Naive thymus-derived CD4-positive, alpha-beta T cell (primary cell): ENCODE measurements at regions not wholly inside any gene's neighbourhood (a gene's known extent, or its start where the extent isn't known, plus 50 kb on each side); places are given as distances from the start of the nearest gene placed in this dataset.
A peak's percentile ranks its signal among the peaks of the same experiment; 100 is the strongest.

Experiments used
- ATAC-seq: fragments of 150-1000 bp; cut with Tn5 transposase; 2 replicates; pipeline ENCODE4 v1.10.0; 2021; ENCODE audit warnings: mild to moderate bottlenecking, moderate library complexity
- CTCF ChIA-PET: fragments of 350-600 bp; sonication (Branson Sonifier 250); formaldehyde crosslinking; loops from one replicate; lab custom pipeline; 2021; ENCODE audit warnings: antibody characterized with exemption; lab: Charles Lee
- POLR2A ChIA-PET: fragments of 350-600 bp; sonication (Branson Sonifier 250); formaldehyde crosslinking; loops from one replicate; lab custom pipeline; 2021; ENCODE audit warnings: antibody characterized with exemption, inconsistent platforms; lab: Charles Lee
- DNase-seq, 9 donors: peaks; one replicate each; pipeline versions ENCODE4 v3.0.0 to v3.0.0-alpha.2; 2020 to 2022; ENCODE audit warnings: mixed read lengths in 1 of 9
- H3K27ac ChIP-seq: one replicate; pipeline ENCODE4 v1.7.0; 2013; ENCODE audit warnings: mild to moderate bottlenecking, low read depth, low read length, moderate library complexity
- H3K27me3 ChIP-seq, 2 donors: one replicate each; pipeline ENCODE4 v1.7.0; 2013; ENCODE audit warnings: low read length in 2 of 2, mild to moderate bottlenecking in 2 of 2, moderate library complexity in 2 of 2; ENCODE audit not compliant: control insufficient read depth in 2 of 2, insufficient read depth in 2 of 2
- H3K36me3 ChIP-seq, 3 experiments: 1 replicate in 2 of 3; 2 replicates in 1 of 3; pipeline ENCODE4 v1.7.0; 2013; ENCODE audit warnings: low read length in 3 of 3, mild to moderate bottlenecking in 3 of 3, moderate library complexity in 1 of 3; ENCODE audit not compliant: insufficient read depth in 3 of 3, control insufficient read depth in 2 of 3
- H3K4me1 ChIP-seq, 2 donors: one replicate each; pipeline ENCODE4 v1.7.0; 2013; ENCODE audit warnings: low read length in 2 of 2, mild to moderate bottlenecking in 2 of 2, moderate library complexity in 1 of 2; ENCODE audit not compliant: control insufficient read depth in 2 of 2, insufficient read depth in 2 of 2
- H3K4me3 ChIP-seq: 2 replicates; pipeline ENCODE4 v1.7.0; 2013; ENCODE audit warnings: mild to moderate bottlenecking, low read length
- H3K9me3 ChIP-seq, 3 experiments: 1 replicate in 2 of 3; 2 replicates in 1 of 3; pipeline ENCODE4 v1.7.0; 2013; ENCODE audit warnings: low read length in 3 of 3; ENCODE audit not compliant: control insufficient read depth in 2 of 3
- H3K27ac Mint-ChIP-seq, 9 donors: one replicate each; pipeline ENCODE4 v1.8.0; 2020 to 2022; ENCODE audit warnings: mixed read lengths in 9 of 9, mild to moderate bottlenecking in 8 of 9, moderate library complexity in 5 of 9, inconsistent platforms in 2 of 9
- H3K27me3 Mint-ChIP-seq, 5 donors: one replicate each; pipeline ENCODE4 v1.8.0; 2021 to 2022; ENCODE audit warnings: mixed read lengths in 5 of 5, mild to moderate bottlenecking in 1 of 5
- H3K36me3 Mint-ChIP-seq, 5 donors: one replicate each; pipeline ENCODE4 v1.8.0; 2020 to 2022; ENCODE audit warnings: mixed read lengths in 5 of 5, mild to moderate bottlenecking in 3 of 5, inconsistent platforms in 1 of 5
- H3K4me1 Mint-ChIP-seq, 7 donors: one replicate each; pipeline ENCODE4 v1.8.0; 2020 to 2022; ENCODE audit warnings: mixed read lengths in 7 of 7, mild to moderate bottlenecking in 3 of 7, inconsistent platforms in 1 of 7
- H3K4me3 Mint-ChIP-seq, 10 donors: one replicate each; pipeline ENCODE4 v1.8.0; 2020 to 2022; ENCODE audit warnings: mild to moderate bottlenecking in 10 of 10, mixed read lengths in 10 of 10, moderate library complexity in 6 of 10, inconsistent platforms in 2 of 10
- H3K9me3 Mint-ChIP-seq, 11 donors: one replicate each; pipeline ENCODE4 v1.8.0; 2020 to 2022; ENCODE audit warnings: mixed read lengths in 11 of 11, mild to moderate bottlenecking in 4 of 11, inconsistent platforms in 1 of 11, moderate library complexity in 1 of 11
- intact Hi-C, 2 donors: fragments of 100-400 bp; cut with micrococcal nuclease; formaldehyde crosslinking; loops; one replicate each; pipeline ENCODE4 v1.15.1; 2023

DNA sequence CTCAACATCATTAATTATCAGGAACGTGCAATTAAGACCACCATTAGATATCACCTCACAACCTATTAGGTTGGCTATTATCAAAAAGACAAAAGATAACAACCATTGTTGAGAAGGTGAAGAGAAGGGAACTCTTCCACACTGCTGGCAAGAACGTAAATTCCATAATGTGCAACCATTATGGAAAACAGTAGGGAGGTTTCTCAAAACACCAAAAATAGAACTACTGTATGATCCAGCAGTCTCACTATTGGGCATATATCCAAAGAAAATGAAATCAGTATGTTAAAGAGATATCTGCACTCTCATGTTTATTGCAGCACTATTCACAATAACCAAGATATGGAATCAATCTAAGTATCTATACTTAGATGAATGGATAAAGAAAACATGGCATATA lies 51.6 kb upstream of the OR4E1 start:
- H3K4me1 Mint-ChIP-seq: peaks cover 0 to 13% (median 8%) of the 10 kb centered on the region in 7 donors

DNA sequence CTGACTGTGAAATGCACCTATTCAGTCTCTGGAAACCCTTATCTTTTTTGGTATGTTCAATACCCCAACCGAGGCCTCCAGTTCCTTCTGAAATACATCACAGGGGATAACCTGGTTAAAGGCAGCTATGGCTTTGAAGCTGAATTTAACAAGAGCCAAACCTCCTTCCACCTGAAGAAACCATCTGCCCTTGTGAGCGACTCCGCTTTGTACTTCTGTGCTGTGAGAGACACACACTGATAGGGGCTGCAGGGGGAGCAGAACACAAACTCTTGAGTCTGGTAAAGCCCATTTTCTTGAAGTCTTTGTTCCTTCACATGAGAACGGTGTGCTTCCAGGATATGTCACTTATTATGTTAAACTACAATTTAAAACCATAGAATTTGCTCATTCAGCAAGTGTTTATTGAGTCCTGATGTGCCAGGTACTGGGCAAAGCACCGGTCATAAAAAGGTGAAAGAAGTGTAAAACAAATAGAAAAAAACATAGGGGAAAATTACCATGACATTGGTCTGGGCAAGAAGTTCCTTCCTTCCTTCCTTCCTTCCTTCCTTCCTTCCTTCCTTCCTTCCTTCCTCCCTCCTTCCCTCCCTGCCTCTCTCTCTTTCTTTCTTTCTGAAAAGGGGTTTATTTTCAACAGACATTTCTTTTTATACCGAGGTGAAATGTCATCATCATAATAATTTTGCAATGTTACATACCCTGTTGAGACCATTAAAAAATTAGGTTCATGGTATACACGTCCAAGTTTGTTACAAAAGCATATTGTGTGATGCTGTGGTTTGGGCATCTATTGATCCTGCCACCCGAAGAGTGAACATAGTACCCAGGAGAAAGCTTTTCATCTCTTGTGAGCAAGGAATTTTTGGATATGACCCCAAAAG lies 50.7 kb upstream of the OR4E1 start:
- Mint-ChIP-seq H3K4me1 (peaks cover 0 to 5% (median 0%) of the 10 kb centered on the region in 7 donors), H3K27me3 (peaks cover 26 to 32% (median 30%) of the 10 kb centered on the region in 5 donors), H3K9me3 (no peaks in the 10 kb centered on the region), H3K27ac (peak overlapping the region in 6 of 9 donors; percentile 58 to 80 (median 68)), H3K4me3 (peak overlapping the region; percentile 33 to 94 (median 76)), H3K36me3 (peaks cover 0 to 4% (median 0%) of the 10 kb centered on the region in 5 donors)
- Histone ChIP-seq H3K4me3 (no peak overlapping the region), H3K27ac (peak overlapping the region; percentile 33), H3K36me3 (no peaks in the 10 kb centered on the region), H3K9me3 (no peaks in the 10 kb centered on the region), H3K4me1 (no peaks in the 10 kb centered on the region), H3K27me3 (no peaks in the 10 kb centered on the region)
- POLR2A ChIA-PET: interaction anchor here (0.6 to 1.5 kb wide), 11 partner anchors 10 to 846 kb away, joined by 3 to 7 read pairs (median 4); no protein-coding TSS in a partner anchor
- intact Hi-C loops: loop anchor here in 1 of 2 donors (5.0 kb wide), 1 partner anchor 798 kb away; no protein-coding TSS in a partner anchor
- ATAC-seq (peak; percentile 42), DNase-seq (no peak)
- CTCF ChIA-PET: interaction anchor here (0.7 to 2.5 kb wide), 13 partner anchors 7 to 1092 kb away, joined by 3 to 12 read pairs (median 3); no protein-coding TSS in a partner anchor

More for the DNA sequence above, 51.6 kb upstream of the OR4E1 start:
- H3K4me3 Mint-ChIP-seq: no peak overlapping the region
- no peaks in the 10 kb centered on the region for H3K9me3 ChIP-seq
- ChIA-PET POLR2A (no interaction called here), CTCF (interaction anchor here (2.1 kb wide), 1 partner anchor 9 kb away, joined by 7 read pairs; no protein-coding TSS in a partner anchor)
- no peak for DNase-seq
- H3K36me3 ChIP-seq: no peaks in the 10 kb centered on the region
- H3K27ac Mint-ChIP-seq: peak overlapping the region in 1 of 9 donors; percentile 43
- no peaks in the 10 kb centered on the region for H3K9me3 Mint-ChIP-seq
- peaks cover 0 to 4% (median 0%) of the 10 kb centered on the region in 5 donors for H3K36me3 Mint-ChIP-seq
- H3K27ac ChIP-seq: no peak overlapping the region
- H3K4me3 ChIP-seq: no peak overlapping the region
- intact Hi-C loops: no loop called here
- no peak for ATAC-seq
- no peaks in the 10 kb centered on the region for H3K27me3 ChIP-seq
- H3K27me3 Mint-ChIP-seq: peaks cover 25 to 36% (median 27%) of the 10 kb centered on the region in 5 donors
- no peaks in the 10 kb centered on the region for H3K4me1 ChIP-seq

DNA sequence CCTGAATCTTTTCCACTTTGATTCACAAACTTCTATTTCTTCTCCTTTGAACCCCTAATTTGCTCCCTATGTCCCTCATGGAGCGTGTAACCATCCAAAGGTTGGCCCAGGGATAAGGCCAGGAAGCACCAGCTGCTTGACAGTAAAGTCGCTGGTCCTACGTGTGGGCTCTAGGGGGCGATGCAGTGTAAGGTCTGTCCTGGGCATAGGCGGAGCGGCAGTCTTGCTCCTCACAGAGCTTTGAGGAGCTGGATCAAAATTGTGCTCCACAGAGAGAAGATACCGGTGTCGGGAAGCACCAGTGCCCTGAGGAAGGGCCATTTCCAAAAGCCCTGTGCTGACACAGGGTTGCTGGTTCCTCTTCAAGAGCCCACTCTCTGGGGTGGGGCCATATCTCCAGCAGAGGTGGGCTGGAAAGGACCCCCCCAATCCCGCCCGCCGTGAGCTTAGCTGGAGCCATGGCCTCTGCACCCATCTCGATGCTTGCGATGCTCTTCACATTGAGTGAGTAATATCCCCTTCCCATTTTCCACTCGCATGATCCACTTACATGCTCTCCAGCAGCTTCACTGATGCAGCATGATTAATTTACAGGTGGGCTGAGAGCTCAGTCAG lies 49.9 kb upstream of the OR4E1 start:
- peaks cover 34 to 38% (median 36%) of the 10 kb centered on the region in 5 donors for H3K27me3 Mint-ChIP-seq
- ChIA-PET POLR2A (interaction anchor here (0.6 to 1.5 kb wide), 11 partner anchors 9 to 847 kb away, joined by 3 to 7 read pairs (median 4); no protein-coding TSS in a partner anchor), CTCF (interaction anchor here (0.6 to 2.5 kb wide), 13 partner anchors 8 to 847 kb away, joined by 3 to 12 read pairs (median 3); no protein-coding TSS in a partner anchor)
- H3K9me3 Mint-ChIP-seq: no peaks in the 10 kb centered on the region
- ATAC-seq (peak; percentile 73), DNase-seq (peak in 5 of 9 donors; percentile 33 to 37 (median 36))
- no peaks in the 10 kb centered on the region for H3K27me3 ChIP-seq
- peaks cover 0 to 4% (median 0%) of the 10 kb centered on the region in 5 donors for H3K36me3 Mint-ChIP-seq
- no peaks in the 10 kb centered on the region for H3K36me3 ChIP-seq
- H3K4me1 ChIP-seq: no peaks in the 10 kb centered on the region
- H3K4me3 Mint-ChIP-seq: peak overlapping the region; percentile 33 to 94 (median 76)
- H3K4me3 ChIP-seq: no peak overlapping the region
- H3K27ac Mint-ChIP-seq: peak overlapping the region in 8 of 9 donors; percentile 15 to 80 (median 72)
- H3K27ac ChIP-seq: peak overlapping the region; percentile 33
- no peaks in the 10 kb centered on the region for H3K9me3 ChIP-seq
- intact Hi-C loops: loop anchor here in 1 of 2 donors (1.0 to 5.0 kb wide), 4 partner anchors 11 to 833 kb away; no protein-coding TSS in a partner anchor
- peaks cover 0 to 3% (median 0%) of the 10 kb centered on the region in 7 donors for H3K4me1 Mint-ChIP-seq
